Activated CD8-positive, alpha-beta T cell treated with anti-CD3 and anti-CD28 coated beads for 36 hours (primary cell): ENCODE measurements at regions not wholly inside any gene's neighbourhood (a gene's known extent, or its start where the extent isn't known, plus 50 kb on each side); places are given as distances from the start of the nearest gene placed in this dataset.
"Not testable (repeated sequence)": the region's sequence is repeated elsewhere in the genome, so short reads cannot be mapped to it uniquely, and the experiment has no call there.

Source experiments
- ATAC-seq: fragments of 200-7000 bp; cut with Tn5 transposase; one replicate; pipeline ENCODE4 v1.10.0; 2021; ENCODE audit warnings: mild to moderate bottlenecking, moderate library complexity
- CTCF ChIA-PET: fragments of 350-600 bp; sonication (Branson Sonifier 250); formaldehyde crosslinking; loops from one replicate; lab custom pipeline; 2021; ENCODE audit warnings: antibody characterized with exemption; lab: Charles Lee
- POLR2A ChIA-PET: fragments of 350-600 bp; sonication (Branson Sonifier 250); formaldehyde crosslinking; loops from one replicate; lab custom pipeline; 2021; ENCODE audit warnings: antibody characterized with exemption; lab: Charles Lee
- DNase-seq: peaks from one replicate; pipeline ENCODE4 v3.0.0-alpha.2; 2020
- H3K27ac Mint-ChIP-seq: one replicate; pipeline ENCODE4 v1.8.0; 2021; ENCODE audit warnings: mild to moderate bottlenecking, mixed read lengths
- H3K27me3 Mint-ChIP-seq: one replicate; pipeline ENCODE4 v1.8.0; 2021; ENCODE audit warnings: mixed read lengths
- H3K36me3 Mint-ChIP-seq: one replicate; pipeline ENCODE4 v1.8.0; 2021; ENCODE audit warnings: low read depth, mixed read lengths
- H3K4me1 Mint-ChIP-seq: one replicate; pipeline ENCODE4 v1.8.0; 2021; ENCODE audit warnings: low read depth, mixed read lengths
- H3K4me3 Mint-ChIP-seq: one replicate; pipeline ENCODE4 v1.8.0; 2021; ENCODE audit warnings: mild to moderate bottlenecking, moderate library complexity, mixed read lengths
- H3K9me3 Mint-ChIP-seq: one replicate; pipeline ENCODE4 v1.8.0; 2021; ENCODE audit warnings: mixed read lengths
- intact Hi-C: fragments of 100-400 bp; cut with micrococcal nuclease; formaldehyde crosslinking; loops from one replicate; pipeline ENCODE4 v1.10.0; 2022
- TF ChIP-seq, protein P1 (sequence below): fragments of 200-600 bp; IDR thresholded peaks from one replicate; pipeline ENCODE4 v1.8.0; 2022; ENCODE audit warnings: antibody characterized with exemption, mild to moderate bottlenecking

DNA sequence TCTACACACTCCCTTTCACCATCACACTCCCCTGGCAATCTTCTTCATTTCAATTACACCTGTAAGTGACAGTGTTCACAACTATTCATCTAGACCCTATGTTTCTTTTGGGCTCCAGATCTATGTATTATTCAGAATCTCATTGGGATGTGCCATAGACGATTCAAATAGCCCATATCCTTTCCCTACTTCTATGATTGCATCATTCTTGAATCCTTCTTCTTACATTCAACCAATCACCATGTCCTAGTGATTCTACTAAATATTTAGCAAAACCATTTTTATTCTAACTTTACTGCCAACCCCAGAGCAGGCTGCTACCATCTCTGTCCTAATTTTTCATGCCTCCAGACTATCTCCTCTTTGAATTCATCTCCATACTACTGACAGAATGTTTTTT lies 106.4 kb downstream of the TDRD15 start:
- H3K4me1 Mint-ChIP-seq, result no peaks in the 10 kb centered on the region
- POLR2A ChIA-PET, result no interaction called here
- H3K36me3 Mint-ChIP-seq, result no peaks in the 10 kb centered on the region
- CTCF ChIA-PET, result no interaction called here
- H3K4me3 Mint-ChIP-seq, result no peak overlapping the region
- TF ChIP-seq, protein P1, sequence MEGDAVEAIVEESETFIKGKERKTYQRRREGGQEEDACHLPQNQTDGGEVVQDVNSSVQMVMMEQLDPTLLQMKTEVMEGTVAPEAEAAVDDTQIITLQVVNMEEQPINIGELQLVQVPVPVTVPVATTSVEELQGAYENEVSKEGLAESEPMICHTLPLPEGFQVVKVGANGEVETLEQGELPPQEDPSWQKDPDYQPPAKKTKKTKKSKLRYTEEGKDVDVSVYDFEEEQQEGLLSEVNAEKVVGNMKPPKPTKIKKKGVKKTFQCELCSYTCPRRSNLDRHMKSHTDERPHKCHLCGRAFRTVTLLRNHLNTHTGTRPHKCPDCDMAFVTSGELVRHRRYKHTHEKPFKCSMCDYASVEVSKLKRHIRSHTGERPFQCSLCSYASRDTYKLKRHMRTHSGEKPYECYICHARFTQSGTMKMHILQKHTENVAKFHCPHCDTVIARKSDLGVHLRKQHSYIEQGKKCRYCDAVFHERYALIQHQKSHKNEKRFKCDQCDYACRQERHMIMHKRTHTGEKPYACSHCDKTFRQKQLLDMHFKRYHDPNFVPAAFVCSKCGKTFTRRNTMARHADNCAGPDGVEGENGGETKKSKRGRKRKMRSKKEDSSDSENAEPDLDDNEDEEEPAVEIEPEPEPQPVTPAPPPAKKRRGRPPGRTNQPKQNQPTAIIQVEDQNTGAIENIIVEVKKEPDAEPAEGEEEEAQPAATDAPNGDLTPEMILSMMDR, result no peak
- no peaks in the 10 kb centered on the region for H3K27me3 Mint-ChIP-seq
- intact Hi-C loops, result no loop called here
- H3K9me3 Mint-ChIP-seq, result no peaks in the 10 kb centered on the region
- no peak for DNase-seq
- H3K27ac Mint-ChIP-seq, result no peak overlapping the region
- no peak for ATAC-seq

DNA sequence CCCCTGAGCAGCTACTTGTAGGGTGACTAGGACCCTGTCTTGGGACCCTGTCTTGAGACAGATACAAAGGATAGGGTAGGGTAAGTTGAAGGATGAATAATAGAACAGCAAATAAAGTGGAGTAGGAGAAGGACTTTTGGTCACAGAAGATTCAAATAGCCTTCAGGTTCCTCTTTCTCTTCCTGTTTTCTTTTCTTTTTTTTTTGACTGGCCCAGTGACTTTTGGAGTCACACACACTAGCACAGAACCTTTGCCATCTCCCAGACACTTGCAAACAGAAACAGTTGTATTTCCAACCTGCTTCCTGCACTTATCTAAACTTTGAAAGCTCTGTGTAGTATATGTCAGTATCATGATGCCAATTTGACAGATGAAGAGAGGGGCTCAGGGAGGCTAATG lies 108.2 kb downstream of the TDRD15 start:
- ATAC-seq (no peak), DNase-seq (no peak)
- no peaks in the 10 kb centered on the region for H3K36me3 Mint-ChIP-seq
- H3K4me1 Mint-ChIP-seq, result no peaks in the 10 kb centered on the region
- H3K27ac Mint-ChIP-seq, result no peak overlapping the region
- ChIA-PET CTCF (no interaction called here), POLR2A (no interaction called here)
- no peak overlapping the region for H3K4me3 Mint-ChIP-seq
- no peaks in the 10 kb centered on the region for H3K27me3 Mint-ChIP-seq
- intact Hi-C loops, result no loop called here
- TF ChIP-seq, protein P1, result no peak
- no peaks in the 10 kb centered on the region for H3K9me3 Mint-ChIP-seq

DNA sequence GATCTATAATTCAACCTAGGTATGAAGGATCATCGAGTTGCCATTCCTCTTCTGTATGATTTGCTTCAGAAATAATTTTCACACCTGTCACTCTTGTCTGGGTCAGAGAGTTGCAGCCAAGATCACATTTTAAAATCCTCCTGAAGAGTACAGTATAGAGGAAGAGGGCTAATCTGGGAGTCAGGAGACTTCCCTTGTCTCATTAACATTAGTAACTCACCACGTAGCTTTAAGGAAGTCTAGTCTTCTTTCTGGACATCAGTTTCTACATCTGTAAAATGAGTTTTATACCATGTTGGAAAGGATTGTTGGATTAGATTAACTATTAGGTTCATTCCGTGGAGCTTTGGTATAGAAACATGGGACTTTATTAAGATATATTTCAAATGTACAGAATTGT lies 109.4 kb downstream of the TDRD15 start:
- H3K4me1 Mint-ChIP-seq, result no peaks in the 10 kb centered on the region
- TF ChIP-seq, protein P1, result no peak
- no peak overlapping the region for H3K27ac Mint-ChIP-seq
- no peak for DNase-seq
- no peak for ATAC-seq
- ChIA-PET CTCF (interaction anchor here (1.2 kb wide), 1 partner anchor 22 kb away, joined by 3 read pairs; no protein-coding TSS in a partner anchor), POLR2A (no interaction called here)
- intact Hi-C loops, result no loop called here
- no peak overlapping the region for H3K4me3 Mint-ChIP-seq
- no peaks in the 10 kb centered on the region for H3K36me3 Mint-ChIP-seq
- H3K27me3 Mint-ChIP-seq, result no peaks in the 10 kb centered on the region
- no peaks in the 10 kb centered on the region for H3K9me3 Mint-ChIP-seq

DNA sequence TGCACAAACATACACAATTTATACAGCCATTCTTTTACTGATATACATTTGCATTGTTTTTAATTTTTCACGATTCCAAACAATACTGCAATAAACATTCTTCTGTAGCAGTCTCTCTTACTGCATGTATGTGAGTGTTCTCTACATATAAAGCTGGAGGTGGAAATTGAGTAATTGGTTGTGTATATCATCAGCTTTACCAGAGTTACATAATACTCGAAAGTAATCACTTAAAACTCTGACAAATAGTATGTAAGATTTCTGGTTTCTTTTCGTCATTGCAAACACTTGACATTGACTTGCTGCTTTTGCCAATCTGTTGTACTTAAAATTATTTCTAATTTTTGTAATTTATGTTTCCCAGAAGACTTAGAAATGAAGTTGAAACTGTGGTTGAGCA lies 110.2 kb downstream of the TDRD15 start:
- Mint-ChIP-seq H3K27me3 (no peaks in the 10 kb centered on the region), H3K4me1 (no peaks in the 10 kb centered on the region), H3K9me3 (no peaks in the 10 kb centered on the region), H3K36me3 (no peaks in the 10 kb centered on the region), H3K4me3 (no peak overlapping the region), H3K27ac (no peak overlapping the region)
- ChIA-PET CTCF (interaction anchor here (1.2 kb wide), 1 partner anchor 21 kb away, joined by 3 read pairs; no protein-coding TSS in a partner anchor), POLR2A (no interaction called here)
- intact Hi-C loops, result no loop called here
- TF ChIP-seq, protein P1, result no peak
- no peak for DNase-seq
- ATAC-seq, result no peak

DNA sequence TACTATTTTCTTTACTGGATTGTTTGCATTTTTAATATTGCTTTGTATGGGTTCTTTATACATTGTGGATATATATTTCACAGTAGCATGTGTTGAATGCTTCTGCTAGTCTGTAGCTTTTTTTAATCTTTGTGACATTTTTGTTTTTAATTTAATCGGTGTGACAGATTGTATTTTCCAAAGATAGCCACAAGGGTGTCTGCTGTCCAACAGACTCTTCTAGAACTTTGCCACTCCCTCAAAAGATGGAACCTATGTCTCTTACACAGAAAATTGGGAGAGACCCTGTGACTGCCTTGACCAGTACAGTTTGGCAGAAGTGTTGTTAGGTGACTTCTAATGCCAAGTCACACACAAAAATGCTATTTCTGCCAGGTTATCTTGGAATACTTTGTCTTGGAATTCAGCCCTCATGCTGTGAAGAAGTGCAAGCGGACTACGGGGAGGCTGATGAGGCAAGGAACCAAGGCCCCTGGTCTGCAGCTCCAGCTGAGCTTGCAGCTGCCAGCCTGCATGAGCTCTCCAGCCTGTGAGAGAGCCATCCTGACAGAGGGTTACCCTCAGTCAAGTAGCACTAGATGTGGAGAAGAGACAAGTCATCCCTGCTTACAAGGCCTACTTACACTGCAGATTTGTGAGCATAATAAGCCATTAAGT lies 110.8 kb downstream of the TDRD15 start:
- no peak for DNase-seq
- peaks cover under 1% of the 10 kb centered on the region for H3K9me3 Mint-ChIP-seq
- H3K27me3 Mint-ChIP-seq, result no peaks in the 10 kb centered on the region
- TF ChIP-seq, protein P1, result no peak
- ChIA-PET POLR2A (no interaction called here), CTCF (no interaction called here)
- no peaks in the 10 kb centered on the region for H3K4me1 Mint-ChIP-seq
- H3K4me3 Mint-ChIP-seq, result no peak overlapping the region
- no peak for ATAC-seq
- H3K27ac Mint-ChIP-seq, result no peak overlapping the region
- no peaks in the 10 kb centered on the region for H3K36me3 Mint-ChIP-seq
- intact Hi-C loops, result no loop called here

DNA sequence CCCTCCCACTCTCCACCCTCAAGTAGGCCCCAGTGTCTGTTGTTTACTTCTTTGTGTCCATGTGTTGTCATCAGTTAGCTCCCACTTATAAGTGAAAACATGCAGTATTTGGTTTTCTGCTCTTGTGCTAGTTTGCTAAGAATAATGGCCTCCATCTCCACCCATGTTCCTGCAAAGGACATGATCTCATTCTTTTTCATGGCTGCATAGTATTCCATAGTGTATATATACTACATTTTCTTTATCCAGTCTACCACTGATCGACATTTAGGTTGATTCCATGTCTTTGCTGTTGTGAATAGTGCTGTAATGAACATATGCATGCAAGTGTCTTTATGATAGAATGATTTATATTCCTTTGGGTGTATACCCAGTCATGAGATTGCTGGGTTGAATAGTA lies 116.0 kb downstream of the TDRD15 start:
- H3K4me1 Mint-ChIP-seq, ATAC-seq, H3K4me3 Mint-ChIP-seq, CTCF ChIA-PET, POLR2A ChIA-PET, intact Hi-C loops, H3K27ac Mint-ChIP-seq, H3K36me3 Mint-ChIP-seq, DNase-seq, H3K27me3 Mint-ChIP-seq: not testable (repeated sequence)
- peaks cover 11% of the 10 kb centered on the region for H3K9me3 Mint-ChIP-seq
